ENCODE measurements at regions not wholly inside any gene's neighbourhood (a gene's known extent, or its start where the extent isn't known, plus 50 kb on each side); places are given as distances from the start of the nearest gene placed in this dataset.

GRCh38 chr11:105328061-105328460 lies 188.5 kb upstream of the CARD18 start:
- TF ChIP-seq CTCF (IDR thresholded peaks at IDR 0.05; ENCODE audit: borderline replicate concordance, extremely low read depth, low read length, poor library complexity, severe bottlenecking) (no peak), EZH2 (IDR thresholded peaks at IDR 0.05; ENCODE audit: borderline replicate concordance, low read depth, low read length, severe bottlenecking) (no peak)

Measured in DND-41 (cell line).